ENCODE measurements at regions not wholly inside any gene's neighbourhood (a gene's known extent, or its start where the extent isn't known, plus 50 kb on each side); places are given as distances from the start of the nearest gene placed in this dataset.

- Histone ChIP-seq H3F3A (ENCODE audit: insufficient read depth) (no peaks in the 10 kb centered on the region), H3K36me3 (ENCODE audit: low read length) (no peaks in the 10 kb centered on the region), H3K4me3 (ENCODE audit: insufficient read depth, low read length, poor library complexity, severe bottlenecking) (no peak overlapping the region), H3K79me2 (ENCODE audit: insufficient read depth, low read length) (no peaks in the 10 kb centered on the region), H3K9me2 (replicated peaks; ENCODE audit: insufficient read depth, low read length) (no peaks in the 10 kb centered on the region), H3K9ac (ENCODE audit: low read length) (no peak overlapping the region), H2AFZ (ENCODE audit: low read depth, low read length, severe bottlenecking) (no peak overlapping the region), H3K9me3 (ENCODE audit: insufficient read depth, low read length) (no peaks in the 10 kb centered on the region), H3K4me2 (ENCODE audit: low read depth, low read length, poor library complexity, severe bottlenecking) (no peak overlapping the region), H3K27ac (ENCODE audit: low read depth, low read length) (no peak overlapping the region), H3K27me3 (ENCODE audit: low read length) (no peaks in the 10 kb centered on the region), H4K20me1 (ENCODE audit: low read depth, low read length) (no peaks in the 10 kb centered on the region)
- no peak for TF ChIP-seq EZH2phosphoT487 (conservative IDR thresholded peaks at IDR 0.05; ENCODE audit: low read length)
- no peak for TF ChIP-seq CTCF (IDR thresholded peaks at IDR 0.05; ENCODE audit: insufficient read depth, low read length, poor library complexity, severe bottlenecking)
Observed at GRCh38 chr5:135234242-135234641, 164.8 kb downstream of the MACROH2A1 start.

DNA sequence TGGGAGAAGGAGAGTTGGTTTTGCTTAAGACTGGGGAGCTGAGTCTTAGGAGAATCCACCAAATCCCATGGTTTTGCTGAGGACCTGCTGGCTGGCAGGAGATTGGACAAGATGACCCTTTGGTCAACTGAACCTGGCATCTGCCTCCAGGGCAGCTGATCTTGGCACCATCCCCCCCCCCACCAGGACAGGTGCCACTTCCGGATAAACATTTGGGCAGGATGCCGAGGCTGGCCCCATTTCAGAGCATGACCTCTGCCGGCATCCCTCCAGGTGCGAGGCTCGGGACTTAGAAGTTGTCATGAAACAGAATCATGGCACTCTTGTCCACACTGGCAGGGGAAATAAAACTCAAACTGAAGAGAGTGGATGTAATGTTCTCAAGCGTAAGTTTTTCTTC lies 165.6 kb downstream of the MACROH2A1 start:
- no peak overlapping the region for H3K9ac ChIP-seq (ENCODE audit: low read length)
- H3K4me3 ChIP-seq (ENCODE audit: insufficient read depth, low read length, poor library complexity, severe bottlenecking) = no peak overlapping the region
- no peaks in the 10 kb centered on the region for H3K36me3 ChIP-seq (ENCODE audit: low read length)
- no peaks in the 10 kb centered on the region for H3K27me3 ChIP-seq (ENCODE audit: low read length)
- no peaks in the 10 kb centered on the region for H3K9me2 ChIP-seq (replicated peaks; ENCODE audit: insufficient read depth, low read length)
- H3K79me2 ChIP-seq (ENCODE audit: insufficient read depth, low read length) = no peaks in the 10 kb centered on the region
- TF ChIP-seq CTCF (IDR thresholded peaks at IDR 0.05; ENCODE audit: insufficient read depth, low read length, poor library complexity, severe bottlenecking) (no peak), EZH2phosphoT487 (conservative IDR thresholded peaks at IDR 0.05; ENCODE audit: low read length) (no peak)
- no peak overlapping the region for H3K27ac ChIP-seq (ENCODE audit: low read depth, low read length)
- no peak overlapping the region for H3K4me2 ChIP-seq (ENCODE audit: low read depth, low read length, poor library complexity, severe bottlenecking)
- no peaks in the 10 kb centered on the region for H3F3A ChIP-seq (ENCODE audit: insufficient read depth)
- no peak overlapping the region for H2AFZ ChIP-seq (ENCODE audit: low read depth, low read length, severe bottlenecking)
- no peaks in the 10 kb centered on the region for H4K20me1 ChIP-seq (ENCODE audit: low read depth, low read length)
- H3K9me3 ChIP-seq (ENCODE audit: insufficient read depth, low read length) = no peaks in the 10 kb centered on the region

GRCh38 chr5:135232958-135233357 lies 166.1 kb downstream of the MACROH2A1 start:
- Histone ChIP-seq H3K9ac (ENCODE audit: low read length) (no peak overlapping the region), H4K20me1 (ENCODE audit: low read depth, low read length) (no peaks in the 10 kb centered on the region), H3K9me3 (ENCODE audit: insufficient read depth, low read length) (no peaks in the 10 kb centered on the region), H3K9me2 (replicated peaks; ENCODE audit: insufficient read depth, low read length) (no peaks in the 10 kb centered on the region), H2AFZ (ENCODE audit: low read depth, low read length, severe bottlenecking) (no peak overlapping the region), H3F3A (ENCODE audit: insufficient read depth) (no peaks in the 10 kb centered on the region), H3K27me3 (ENCODE audit: low read length) (no peaks in the 10 kb centered on the region), H3K36me3 (ENCODE audit: low read length) (no peaks in the 10 kb centered on the region), H3K4me2 (ENCODE audit: low read depth, low read length, poor library complexity, severe bottlenecking) (no peak overlapping the region), H3K4me3 (ENCODE audit: insufficient read depth, low read length, poor library complexity, severe bottlenecking) (no peak overlapping the region), H3K79me2 (ENCODE audit: insufficient read depth, low read length) (no peaks in the 10 kb centered on the region), H3K27ac (ENCODE audit: low read depth, low read length) (no peak overlapping the region)
- TF ChIP-seq CTCF (IDR thresholded peaks at IDR 0.05; ENCODE audit: insufficient read depth, low read length, poor library complexity, severe bottlenecking) (no peak), EZH2phosphoT487 (conservative IDR thresholded peaks at IDR 0.05; ENCODE audit: low read length) (no peak)

Measured in SU-DHL-6 (cell line).